ENCODE measurements at regions not wholly inside any gene's neighbourhood (a gene's known extent, or its start where the extent isn't known, plus 50 kb on each side); places are given as distances from the start of the nearest gene placed in this dataset.

DNA sequence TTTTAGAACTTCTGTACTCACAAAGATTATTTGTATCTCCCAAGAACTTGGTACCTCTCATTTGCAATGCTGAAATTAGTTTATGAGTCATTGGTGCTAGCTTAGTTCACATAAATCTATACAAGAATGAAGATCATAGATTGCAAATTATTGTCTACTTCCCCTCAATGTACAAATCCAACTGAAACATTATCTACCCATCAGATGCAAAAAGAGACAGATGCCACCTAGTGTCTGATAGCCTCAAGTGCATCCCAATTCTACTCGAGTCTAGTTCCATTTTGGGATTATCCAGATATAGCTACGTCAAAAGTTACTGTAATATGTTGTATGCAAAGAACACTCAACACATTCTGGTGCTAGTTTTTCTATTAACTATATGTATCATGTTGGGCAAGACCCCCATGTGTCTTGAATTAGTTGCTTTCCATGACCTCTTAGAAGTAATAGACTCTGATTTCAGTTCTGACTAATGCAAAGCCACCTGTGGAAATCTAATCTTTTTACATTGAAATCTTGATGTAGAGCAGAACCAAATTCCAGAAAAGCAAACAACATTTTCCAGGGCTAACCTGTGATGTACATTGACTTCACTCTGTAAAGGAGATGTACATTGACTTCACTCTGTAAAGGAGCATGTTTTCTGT lies 210.0 kb downstream of the RBM43 start:
- ChIA-PET CTCF (interaction anchor here (1.0 kb wide), 1 partner anchor 186 kb away, joined by 3 read pairs; no protein-coding TSS in a partner anchor), POLR2A (ENCODE audit: unreplicated experiment) (no interaction called here)
- no TSS peak for BruUV-seq (replicated peaks)
- TF ChIP-seq, protein P1, sequence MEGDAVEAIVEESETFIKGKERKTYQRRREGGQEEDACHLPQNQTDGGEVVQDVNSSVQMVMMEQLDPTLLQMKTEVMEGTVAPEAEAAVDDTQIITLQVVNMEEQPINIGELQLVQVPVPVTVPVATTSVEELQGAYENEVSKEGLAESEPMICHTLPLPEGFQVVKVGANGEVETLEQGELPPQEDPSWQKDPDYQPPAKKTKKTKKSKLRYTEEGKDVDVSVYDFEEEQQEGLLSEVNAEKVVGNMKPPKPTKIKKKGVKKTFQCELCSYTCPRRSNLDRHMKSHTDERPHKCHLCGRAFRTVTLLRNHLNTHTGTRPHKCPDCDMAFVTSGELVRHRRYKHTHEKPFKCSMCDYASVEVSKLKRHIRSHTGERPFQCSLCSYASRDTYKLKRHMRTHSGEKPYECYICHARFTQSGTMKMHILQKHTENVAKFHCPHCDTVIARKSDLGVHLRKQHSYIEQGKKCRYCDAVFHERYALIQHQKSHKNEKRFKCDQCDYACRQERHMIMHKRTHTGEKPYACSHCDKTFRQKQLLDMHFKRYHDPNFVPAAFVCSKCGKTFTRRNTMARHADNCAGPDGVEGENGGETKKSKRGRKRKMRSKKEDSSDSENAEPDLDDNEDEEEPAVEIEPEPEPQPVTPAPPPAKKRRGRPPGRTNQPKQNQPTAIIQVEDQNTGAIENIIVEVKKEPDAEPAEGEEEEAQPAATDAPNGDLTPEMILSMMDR (conservative IDR thresholded peaks at IDR 0.05; ENCODE audit: low read depth, low read length): peak; percentile 94
- TF ChIP-seq EZH2phosphoT487 (IDR thresholded peaks at IDR 0.05; ENCODE audit: borderline replicate concordance, low read length): no peak
- no peak for TF ChIP-seq EZH2 (IDR thresholded peaks at IDR 0.05; ENCODE audit: low read length, unreplicated experiment)
- H3F3A ChIP-seq (ENCODE audit: low read length, unreplicated experiment): no peaks in the 10 kb centered on the region
- peak; percentile 80 for DNase-seq
- no peaks in the 10 kb centered on the region for H4K20me1 ChIP-seq (ENCODE audit: low read length)
- H3K4me1 ChIP-seq (ENCODE audit: insufficient read depth, low read length): peaks cover 46% of the 10 kb centered on the region
- no peak overlapping the region for H3K4me3 ChIP-seq (ENCODE audit: low read length)
- H2AFZ ChIP-seq (ENCODE audit: low read length): peak overlapping the region; percentile 27; the same call in 1 of the 2 replicates
- no peaks in the 10 kb centered on the region for H3K9me3 ChIP-seq (ENCODE audit: low read length)
- H3K36me3 ChIP-seq (ENCODE audit: low read depth, low read length): no peaks in the 10 kb centered on the region
- intact Hi-C loops (cut with micrococcal nuclease): loop anchor here (1.0 to 10.0 kb wide), 6 partner anchors 104 to 564 kb away; partner anchors contain the start of gene RND3
- no peak overlapping the region for H3K27ac ChIP-seq (ENCODE audit: low read length)
- H3K79me2 ChIP-seq (ENCODE audit: low read length): no peaks in the 10 kb centered on the region
- no peaks in the 10 kb centered on the region for H3K9me2 ChIP-seq (replicated peaks; ENCODE audit: low read length)
- H3K4me2 ChIP-seq (ENCODE audit: low read length): peak overlapping the region; percentile 34; the same call in 1 of the 2 replicates
- no peaks in the 10 kb centered on the region for H3K27me3 ChIP-seq (ENCODE audit: low read length)
- peak; percentile 27 for ATAC-seq
- H3K9ac ChIP-seq (ENCODE audit: low read length): no peak overlapping the region

DNA sequence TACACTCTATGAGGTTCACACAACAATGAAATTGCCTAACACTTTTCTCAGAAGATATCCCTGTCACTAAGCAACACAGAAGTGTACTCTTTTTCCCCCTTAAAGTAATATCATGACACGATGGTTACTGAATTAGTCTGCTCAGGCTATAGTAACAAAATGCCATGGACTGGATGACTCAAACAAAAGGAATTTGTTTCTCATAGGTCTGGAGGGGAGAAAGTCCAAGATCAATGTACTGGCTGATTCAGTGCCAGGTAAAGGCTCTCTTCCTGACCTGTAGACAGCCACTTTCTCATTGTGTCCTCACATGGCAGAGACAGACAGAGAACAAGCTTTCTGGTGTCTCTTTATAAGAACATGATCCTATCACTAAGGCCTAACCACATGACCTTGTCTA lies 211.9 kb downstream of the RBM43 start:
- Histone ChIP-seq H3K79me2 (ENCODE audit: low read length) (no peaks in the 10 kb centered on the region), H3K27ac (ENCODE audit: low read length) (no peak overlapping the region), H3K9ac (ENCODE audit: low read length) (no peak overlapping the region), H4K20me1 (ENCODE audit: low read length) (no peaks in the 10 kb centered on the region), H2AFZ (ENCODE audit: low read length) (no peak overlapping the region), H3K27me3 (ENCODE audit: low read length) (no peaks in the 10 kb centered on the region), H3K4me1 (ENCODE audit: insufficient read depth, low read length) (peaks cover 44% of the 10 kb centered on the region), H3K36me3 (ENCODE audit: low read depth, low read length) (no peaks in the 10 kb centered on the region), H3K4me3 (ENCODE audit: low read length) (no peak overlapping the region), H3K9me3 (ENCODE audit: low read length) (no peaks in the 10 kb centered on the region), H3K4me2 (ENCODE audit: low read length) (no peak overlapping the region), H3K9me2 (replicated peaks; ENCODE audit: low read length) (no peaks in the 10 kb centered on the region), H3F3A (ENCODE audit: low read length, unreplicated experiment) (no peaks in the 10 kb centered on the region)
- ChIA-PET POLR2A (ENCODE audit: unreplicated experiment) (no interaction called here), CTCF (no interaction called here)
- BruUV-seq (replicated peaks): no TSS peak
- ATAC-seq: no peak
- intact Hi-C loops (cut with micrococcal nuclease): loop anchor here (5.0 to 10.0 kb wide), 5 partner anchors 102 to 562 kb away; partner anchors contain the start of gene RND3
- DNase-seq: peak; percentile 54
- TF ChIP-seq, protein P1 (conservative IDR thresholded peaks at IDR 0.05; ENCODE audit: low read depth, low read length): no peak
- no peak for TF ChIP-seq EZH2 (IDR thresholded peaks at IDR 0.05; ENCODE audit: low read length, unreplicated experiment)
- TF ChIP-seq EZH2phosphoT487 (IDR thresholded peaks at IDR 0.05; ENCODE audit: borderline replicate concordance, low read length): no peak

DNA sequence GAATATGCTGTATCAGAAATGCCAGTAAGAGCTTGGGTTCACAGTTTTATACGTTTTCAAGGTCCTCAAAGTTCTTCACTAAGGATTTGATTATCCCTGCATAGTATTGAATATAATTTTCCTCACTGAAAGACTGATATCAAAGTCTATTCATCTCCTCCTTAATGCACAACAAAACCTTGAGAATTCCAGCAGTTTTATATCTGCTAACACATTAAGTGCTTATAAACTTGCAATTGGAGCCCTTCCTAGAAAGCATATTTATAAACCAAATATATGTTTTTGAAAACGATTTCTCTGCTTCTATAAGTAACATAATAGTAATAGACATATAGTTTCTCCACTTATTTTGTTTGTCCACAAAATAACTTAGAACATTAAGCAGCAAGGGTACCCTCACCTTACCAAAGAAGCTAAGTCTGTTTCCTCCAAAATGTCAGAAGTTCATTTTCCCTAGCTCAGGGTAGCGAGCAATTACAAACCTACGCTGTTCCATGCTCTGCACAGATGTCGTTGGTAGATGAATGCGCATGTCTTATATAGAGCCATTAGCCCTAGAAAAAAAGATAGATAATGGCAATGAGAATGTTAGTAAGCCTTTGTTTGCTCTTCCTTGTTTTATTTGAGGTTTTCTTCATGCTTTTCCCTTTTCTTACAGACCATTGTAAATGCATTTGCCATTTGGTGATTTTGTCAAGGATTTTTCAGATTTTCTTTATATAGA lies 213.2 kb downstream of the RBM43 start:
- DNase-seq (no peak), ATAC-seq (no peak)
- Histone ChIP-seq H3K4me2 (ENCODE audit: low read length) (no peak overlapping the region), H4K20me1 (ENCODE audit: low read length) (no peaks in the 10 kb centered on the region), H3K27me3 (ENCODE audit: low read length) (no peaks in the 10 kb centered on the region), H3K9ac (ENCODE audit: low read length) (no peak overlapping the region), H3K36me3 (ENCODE audit: low read depth, low read length) (no peaks in the 10 kb centered on the region), H3K4me1 (ENCODE audit: insufficient read depth, low read length) (peaks cover 41% of the 10 kb centered on the region), H3K9me3 (ENCODE audit: low read length) (no peaks in the 10 kb centered on the region), H3K9me2 (replicated peaks; ENCODE audit: low read length) (no peaks in the 10 kb centered on the region), H3K27ac (ENCODE audit: low read length) (no peak overlapping the region), H2AFZ (ENCODE audit: low read length) (no peak overlapping the region), H3K79me2 (ENCODE audit: low read length) (no peaks in the 10 kb centered on the region), H3F3A (ENCODE audit: low read length, unreplicated experiment) (no peaks in the 10 kb centered on the region), H3K4me3 (ENCODE audit: low read length) (no peak overlapping the region)
- intact Hi-C loops (cut with micrococcal nuclease): no loop called here
- no TSS peak for BruUV-seq (replicated peaks)
- POLR2A ChIA-PET (ENCODE audit: unreplicated experiment): no interaction called here
- TF ChIP-seq, protein P1 (conservative IDR thresholded peaks at IDR 0.05; ENCODE audit: low read depth, low read length): no peak
- no peak for TF ChIP-seq EZH2phosphoT487 (IDR thresholded peaks at IDR 0.05; ENCODE audit: borderline replicate concordance, low read length)
- CTCF ChIA-PET: no interaction called here

Measured in PC-3 (cell line).